ENCODE measurements at regions not wholly inside any gene's neighbourhood (a gene's known extent, or its start where the extent isn't known, plus 50 kb on each side); places are given as distances from the start of the nearest gene placed in this dataset.
A peak's percentile ranks its signal among the peaks of the same experiment; 100 is the strongest.

GRCh38 chr2:41886757-41887156 is 161.1 kb upstream of the PKDCC start:
- no peak for DNase-seq (ENCODE audit: low spot score)

GRCh38 chr2:41890341-41890740 is 157.5 kb upstream of the PKDCC start:
- DNase-seq (ENCODE audit: low spot score), result no peak

GRCh38 chr2:41892476-41892875 is 155.3 kb upstream of the PKDCC start:
- no peak for DNase-seq (ENCODE audit: low spot score)

GRCh38 chr2:41894563-41895333 is 153.1 kb upstream of the PKDCC start:
- no peak for DNase-seq (ENCODE audit: low spot score)

- no peak for DNase-seq (ENCODE audit: low spot score)
Measured at GRCh38 chr2:41895334-41895664, 152.5 kb upstream of the PKDCC start.

- no peak for DNase-seq (ENCODE audit: low spot score)
Measured at GRCh38 chr2:41896186-41896846, 151.5 kb upstream of the PKDCC start.

GRCh38 chr2:41899189-41899588 is 148.6 kb upstream of the PKDCC start:
- no peak for DNase-seq (ENCODE audit: low spot score)

GRCh38 chr2:41900101-41900577 is 147.7 kb upstream of the PKDCC start:
- DNase-seq (ENCODE audit: low spot score), result no peak

GRCh38 chr2:41902897-41903296 is 144.9 kb upstream of the PKDCC start:
- no peak for DNase-seq (ENCODE audit: low spot score)

GRCh38 chr2:41903474-41904135 is 144.2 kb upstream of the PKDCC start:
- no peak for DNase-seq (ENCODE audit: low spot score)

- no peak for DNase-seq (ENCODE audit: low spot score)
Measured at GRCh38 chr2:41904459-41904858, 143.4 kb upstream of the PKDCC start.

- DNase-seq (ENCODE audit: low spot score), result no peak
Measured at GRCh38 chr2:41905597-41906337, 142.1 kb upstream of the PKDCC start.

GRCh38 chr2:41906338-41906725 is 141.5 kb upstream of the PKDCC start:
- DNase-seq (ENCODE audit: low spot score), result peak; percentile 24

- DNase-seq (ENCODE audit: low spot score), result no peak
Measured at GRCh38 chr2:41907141-41907540, 140.7 kb upstream of the PKDCC start.

GRCh38 chr2:41907771-41908207 is 140.0 kb upstream of the PKDCC start:
- DNase-seq (ENCODE audit: low spot score), result no peak

- no peak for DNase-seq (ENCODE audit: low spot score)
Measured at GRCh38 chr2:41908349-41908748, 139.5 kb upstream of the PKDCC start.

GRCh38 chr2:41909584-41909983 is 138.2 kb upstream of the PKDCC start:
- DNase-seq (ENCODE audit: low spot score), result no peak

- no peak for DNase-seq (ENCODE audit: low spot score)
Measured at GRCh38 chr2:41910126-41910525, 137.7 kb upstream of the PKDCC start.

GRCh38 chr2:41911033-41911432 is 136.8 kb upstream of the PKDCC start:
- DNase-seq (ENCODE audit: low spot score), result no peak

GRCh38 chr2:41912337-41912736 is 135.5 kb upstream of the PKDCC start:
- DNase-seq (ENCODE audit: low spot score), result no peak

- DNase-seq (ENCODE audit: low spot score), result no peak
Measured at GRCh38 chr2:41912776-41913175, 135.0 kb upstream of the PKDCC start.

GRCh38 chr2:41913311-41913710 is 134.5 kb upstream of the PKDCC start:
- no peak for DNase-seq (ENCODE audit: low spot score)
